ENCODE measurements at regions not wholly inside any gene's neighbourhood (a gene's known extent, or its start where the extent isn't known, plus 50 kb on each side); places are given as distances from the start of the nearest gene placed in this dataset.

DNA sequence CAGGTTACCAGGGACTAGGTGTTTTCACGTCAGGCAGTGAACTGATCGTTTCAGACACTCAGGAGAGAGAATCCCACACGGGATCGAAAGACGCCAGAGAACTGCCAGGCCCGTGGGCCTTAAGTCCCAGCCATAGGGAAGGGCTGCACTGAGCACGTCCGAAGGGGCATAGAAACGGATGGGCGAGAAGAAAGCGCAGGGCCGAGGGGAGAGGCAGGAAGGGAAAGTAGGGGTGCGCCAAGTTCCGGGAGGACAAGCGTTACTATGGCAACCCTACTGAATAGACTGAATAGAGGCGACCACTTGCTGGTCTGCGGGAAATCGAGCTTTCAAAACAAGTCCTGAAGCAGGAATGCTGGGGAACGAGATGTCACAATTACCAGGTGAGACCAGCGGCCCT is 421.3 kb upstream of the NUPR2 start (continued):
- no peak for TF ChIP-seq KDM5A (IDR thresholded peaks at IDR 0.05; ENCODE audit: low read length)
- TF ChIP-seq CREB1 (IDR thresholded peaks at IDR 0.05), result no peak
- no peak for TF ChIP-seq SP2 (IDR thresholded peaks at IDR 0.05; ENCODE audit: low read length)
- no peak for TF ChIP-seq MAFK (IDR thresholded peaks at IDR 0.05; ENCODE audit: low read depth, low read length)

Data from H1 (cell line).